ENCODE measurements at regions not wholly inside any gene's neighbourhood (a gene's known extent, or its start where the extent isn't known, plus 50 kb on each side); places are given as distances from the start of the nearest gene placed in this dataset.

GRCh38 chr13:69040898-69041297 lies 1066.7 kb upstream of the ATXN8OS start:
- TF ChIP-seq POLR2AphosphoS5 (IDR thresholded peaks at IDR 0.05; ENCODE audit: low read depth, low read length) (no peak), CTCF (IDR thresholded peaks at IDR 0.05) (no peak)
